GM06990 (cell line): ENCODE measurements at regions not wholly inside any gene's neighbourhood (a gene's known extent, or its start where the extent isn't known, plus 50 kb on each side); places are given as distances from the start of the nearest gene placed in this dataset.

Experiments
- DNase-seq: peaks from one replicate; pipeline ENCODE4 v3.0.0-alpha.2; 2011; ENCODE audit not compliant: insufficient read length; ENCODE audit errors: extremely low read depth
- H3K27me3 ChIP-seq: replicated peaks from 2 replicates; pipeline ENCODE4 v1.6.0; 2011; ENCODE audit warnings: low read length; ENCODE audit not compliant: control insufficient read depth, insufficient read depth
- H3K36me3 ChIP-seq: 2 replicates; pipeline ENCODE4 v1.5.1; 2011; ENCODE audit warnings: low read length; ENCODE audit not compliant: control insufficient read depth, insufficient read depth
- H3K4me3 ChIP-seq: replicated peaks from 2 replicates; pipeline ENCODE4 v1.5.1; 2011; ENCODE audit warnings: low read depth, mild to moderate bottlenecking, control low read depth, low read length
- TF ChIP-seq, protein P1 (sequence below): IDR thresholded peaks from 2 replicates; pipeline ENCODE4 v1.5.1; 2011; ENCODE audit warnings: low read length, control low read depth, mild to moderate bottlenecking, inconsistent platforms; ENCODE audit not compliant: insufficient read depth, poor library complexity, severe bottlenecking

DNA sequence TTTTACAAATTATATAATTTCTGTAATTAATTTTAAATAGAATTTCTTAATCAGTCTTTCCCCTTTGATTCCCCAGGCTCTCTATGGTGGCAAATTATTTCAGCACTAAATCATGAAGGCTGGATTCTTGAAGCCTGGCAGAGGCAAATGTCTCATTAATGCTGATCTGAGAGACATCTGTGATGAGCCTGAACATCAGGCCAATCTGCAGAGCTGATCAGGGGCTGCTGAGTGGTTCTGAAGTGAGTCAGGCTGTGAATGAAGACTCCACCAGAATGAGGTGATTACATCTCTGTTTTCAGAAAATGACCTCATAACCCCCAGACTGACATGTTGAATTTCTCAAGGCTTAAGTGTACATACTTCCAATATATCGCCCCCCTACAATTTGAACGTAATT lies 124.2 kb upstream of the MIS18BP1 start:
- no peak overlapping the region for H3K4me3 ChIP-seq
- no peak for DNase-seq
- H3K36me3 ChIP-seq, result no peaks in the 10 kb centered on the region
- TF ChIP-seq, protein P1, sequence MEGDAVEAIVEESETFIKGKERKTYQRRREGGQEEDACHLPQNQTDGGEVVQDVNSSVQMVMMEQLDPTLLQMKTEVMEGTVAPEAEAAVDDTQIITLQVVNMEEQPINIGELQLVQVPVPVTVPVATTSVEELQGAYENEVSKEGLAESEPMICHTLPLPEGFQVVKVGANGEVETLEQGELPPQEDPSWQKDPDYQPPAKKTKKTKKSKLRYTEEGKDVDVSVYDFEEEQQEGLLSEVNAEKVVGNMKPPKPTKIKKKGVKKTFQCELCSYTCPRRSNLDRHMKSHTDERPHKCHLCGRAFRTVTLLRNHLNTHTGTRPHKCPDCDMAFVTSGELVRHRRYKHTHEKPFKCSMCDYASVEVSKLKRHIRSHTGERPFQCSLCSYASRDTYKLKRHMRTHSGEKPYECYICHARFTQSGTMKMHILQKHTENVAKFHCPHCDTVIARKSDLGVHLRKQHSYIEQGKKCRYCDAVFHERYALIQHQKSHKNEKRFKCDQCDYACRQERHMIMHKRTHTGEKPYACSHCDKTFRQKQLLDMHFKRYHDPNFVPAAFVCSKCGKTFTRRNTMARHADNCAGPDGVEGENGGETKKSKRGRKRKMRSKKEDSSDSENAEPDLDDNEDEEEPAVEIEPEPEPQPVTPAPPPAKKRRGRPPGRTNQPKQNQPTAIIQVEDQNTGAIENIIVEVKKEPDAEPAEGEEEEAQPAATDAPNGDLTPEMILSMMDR, result no peak
- H3K27me3 ChIP-seq, result no peaks in the 10 kb centered on the region

DNA sequence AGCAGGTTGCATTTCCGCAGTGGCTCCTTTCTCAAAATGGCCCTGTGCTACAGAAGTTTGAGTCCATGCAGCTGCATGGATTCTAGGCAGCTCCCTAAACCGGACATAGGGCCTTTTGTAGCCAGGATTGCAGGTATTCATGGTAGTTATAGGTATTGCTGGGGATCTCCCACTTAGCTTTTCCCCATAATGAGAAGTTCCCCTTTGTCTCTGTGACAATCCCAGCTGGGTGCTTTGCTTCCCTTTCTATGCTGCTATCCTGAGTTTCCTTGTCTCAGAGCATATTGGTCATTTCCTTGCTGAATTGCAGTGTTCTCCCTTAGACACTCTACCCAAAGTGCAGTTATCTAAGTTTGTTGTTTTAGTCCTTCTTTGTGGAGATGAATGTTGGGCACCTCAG lies 120.9 kb upstream of the MIS18BP1 start:
- DNase-seq, result no peak
- Histone ChIP-seq H3K4me3 (no peak overlapping the region), H3K27me3 (no peaks in the 10 kb centered on the region), H3K36me3 (no peaks in the 10 kb centered on the region)
- TF ChIP-seq, protein P1, result no peak

DNA sequence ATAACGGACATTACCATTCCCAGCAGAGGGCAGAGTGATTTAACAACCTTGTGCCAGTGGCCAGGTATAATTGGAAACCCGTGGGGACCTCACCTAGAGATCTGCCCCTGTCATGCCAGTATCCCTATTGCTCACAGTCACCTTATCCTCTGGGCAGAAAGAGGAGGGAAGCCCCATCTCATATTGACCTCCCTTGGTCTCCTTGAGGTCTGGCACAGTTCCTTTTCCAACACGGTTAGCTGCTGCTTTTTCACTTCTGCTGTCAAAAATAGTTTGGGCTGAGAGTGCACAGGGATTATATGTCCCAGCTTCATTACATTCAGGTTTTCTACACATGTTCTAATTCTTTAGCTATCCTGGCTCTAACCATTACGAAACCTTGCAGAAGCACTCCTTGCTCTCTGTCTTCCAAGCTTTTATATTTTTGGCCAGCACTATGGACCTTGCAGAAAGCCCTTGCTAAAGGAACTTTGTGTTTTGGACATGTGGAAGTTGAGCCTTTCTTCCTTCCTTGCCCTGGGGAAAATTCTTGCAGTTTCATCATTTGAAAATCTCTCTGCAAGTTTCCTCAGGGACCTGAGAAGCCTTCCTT lies 111.7 kb upstream of the MIS18BP1 start:
- DNase-seq, result no peak
- TF ChIP-seq, protein P1, result no peak
- Histone ChIP-seq H3K36me3 (no peaks in the 10 kb centered on the region), H3K27me3 (no peaks in the 10 kb centered on the region), H3K4me3 (no peak overlapping the region)

DNA sequence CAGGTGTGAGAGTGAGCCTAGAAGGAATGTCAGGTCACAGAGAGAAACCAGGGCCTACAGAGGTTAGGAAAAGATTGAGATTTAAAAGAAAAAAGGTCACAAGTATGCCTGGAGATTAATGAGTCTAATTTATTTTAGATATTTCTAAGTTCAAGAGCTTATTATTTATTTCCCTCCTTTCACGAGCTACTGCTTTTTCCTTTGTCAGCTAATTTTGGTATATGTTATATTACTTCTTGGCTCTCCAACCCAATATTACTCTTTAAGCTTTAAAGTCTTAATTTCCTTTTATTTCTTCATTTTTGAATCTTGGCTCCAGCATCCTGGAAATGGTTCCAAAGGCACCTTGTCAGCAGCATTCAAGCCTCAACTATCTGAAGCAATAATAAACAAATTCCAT lies 109.5 kb upstream of the MIS18BP1 start:
- no peak overlapping the region for H3K4me3 ChIP-seq
- DNase-seq, result no peak
- no peaks in the 10 kb centered on the region for H3K36me3 ChIP-seq
- TF ChIP-seq, protein P1, result no peak
- no peaks in the 10 kb centered on the region for H3K27me3 ChIP-seq

DNA sequence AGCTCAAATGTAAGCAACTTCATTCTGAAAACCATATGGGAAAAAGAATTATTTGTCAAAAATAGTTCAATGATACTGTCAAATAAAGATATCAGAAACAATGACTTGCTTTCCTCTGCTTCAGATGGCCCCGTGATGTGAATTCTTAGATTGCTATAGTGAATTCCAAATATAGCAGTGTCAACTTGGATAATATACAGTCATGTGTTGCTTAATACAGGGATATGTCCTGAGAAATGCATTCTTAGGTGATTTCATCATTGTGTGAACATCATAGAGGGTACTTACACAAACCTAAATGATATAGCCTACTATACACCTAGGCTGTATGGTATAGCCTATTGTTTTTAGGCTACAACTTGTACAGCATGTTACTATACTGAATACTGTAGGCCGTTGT lies 108.7 kb upstream of the MIS18BP1 start:
- Histone ChIP-seq H3K27me3 (no peaks in the 10 kb centered on the region), H3K36me3 (no peaks in the 10 kb centered on the region), H3K4me3 (no peak overlapping the region)
- TF ChIP-seq, protein P1, result no peak
- no peak for DNase-seq

DNA sequence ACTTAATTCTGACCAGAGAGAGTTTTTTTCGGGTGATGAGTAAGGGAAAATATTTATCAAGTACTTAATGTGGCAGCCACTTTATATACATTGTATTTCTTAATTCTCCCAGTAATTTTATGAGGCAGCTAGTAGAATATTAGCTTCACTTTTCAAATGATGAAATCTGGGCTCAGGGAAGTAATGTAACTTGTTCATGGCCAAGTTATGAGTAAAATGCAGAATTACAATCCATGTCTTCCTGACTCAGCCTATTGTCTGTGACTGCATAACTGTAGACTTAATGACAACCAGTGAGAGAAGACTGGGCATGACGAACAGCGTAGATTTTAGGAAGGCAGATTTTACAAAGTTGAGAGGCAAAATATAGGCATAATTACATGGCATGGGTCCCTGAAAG lies 106.7 kb upstream of the MIS18BP1 start:
- no peak overlapping the region for H3K4me3 ChIP-seq
- TF ChIP-seq, protein P1, result no peak
- no peaks in the 10 kb centered on the region for H3K36me3 ChIP-seq
- DNase-seq, result no peak
- no peaks in the 10 kb centered on the region for H3K27me3 ChIP-seq
